ENCODE measurements at regions not wholly inside any gene's neighbourhood (a gene's known extent, or its start where the extent isn't known, plus 50 kb on each side); places are given as distances from the start of the nearest gene placed in this dataset.

DNA sequence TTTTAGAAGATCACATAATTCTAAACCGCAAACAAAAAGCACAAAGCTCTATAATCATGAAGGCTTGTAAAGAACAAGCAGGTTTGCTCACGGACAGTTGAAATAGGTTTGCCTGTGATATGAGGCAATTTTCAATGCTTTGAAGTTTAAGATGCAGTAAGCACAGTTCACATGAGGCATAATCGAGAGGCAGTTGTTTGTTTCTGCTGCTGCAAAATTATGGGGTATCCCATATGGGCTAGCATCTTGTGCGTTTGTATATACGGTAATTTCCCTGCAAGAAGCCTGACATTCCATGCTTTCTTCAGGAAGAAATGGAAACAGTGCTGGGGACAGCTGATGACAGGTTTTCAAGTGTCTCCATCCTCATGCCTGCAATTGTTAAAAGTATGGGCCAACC lies 94.6 kb upstream of the MC3R start:
- H3K27me3 ChIP-seq (ENCODE audit: control insufficient read depth, insufficient read depth, low read length): no peaks in the 10 kb centered on the region
- H3K79me2 ChIP-seq (ENCODE audit: control insufficient read depth, insufficient read depth, low read length): no peaks in the 10 kb centered on the region
- H3K36me3 ChIP-seq (ENCODE audit: control insufficient read depth, insufficient read depth, low read length): no peaks in the 10 kb centered on the region
- H3K4me3 ChIP-seq (replicated peaks in 1 of 4; ENCODE audit: control extremely low read depth in 1 of 4, insufficient read depth in 1 of 4, low read depth in 3 of 4, low read length in 4 of 4): no peak overlapping the region
- H2AFZ ChIP-seq (ENCODE audit: low read length): no peak overlapping the region
- H3K9ac ChIP-seq (ENCODE audit: insufficient read depth, low read length): no peak overlapping the region
- no peak for TF ChIP-seq EZH2 (IDR thresholded peaks at IDR 0.05; ENCODE audit: low read length, missing control alignments)
- TF ChIP-seq, protein P1, sequence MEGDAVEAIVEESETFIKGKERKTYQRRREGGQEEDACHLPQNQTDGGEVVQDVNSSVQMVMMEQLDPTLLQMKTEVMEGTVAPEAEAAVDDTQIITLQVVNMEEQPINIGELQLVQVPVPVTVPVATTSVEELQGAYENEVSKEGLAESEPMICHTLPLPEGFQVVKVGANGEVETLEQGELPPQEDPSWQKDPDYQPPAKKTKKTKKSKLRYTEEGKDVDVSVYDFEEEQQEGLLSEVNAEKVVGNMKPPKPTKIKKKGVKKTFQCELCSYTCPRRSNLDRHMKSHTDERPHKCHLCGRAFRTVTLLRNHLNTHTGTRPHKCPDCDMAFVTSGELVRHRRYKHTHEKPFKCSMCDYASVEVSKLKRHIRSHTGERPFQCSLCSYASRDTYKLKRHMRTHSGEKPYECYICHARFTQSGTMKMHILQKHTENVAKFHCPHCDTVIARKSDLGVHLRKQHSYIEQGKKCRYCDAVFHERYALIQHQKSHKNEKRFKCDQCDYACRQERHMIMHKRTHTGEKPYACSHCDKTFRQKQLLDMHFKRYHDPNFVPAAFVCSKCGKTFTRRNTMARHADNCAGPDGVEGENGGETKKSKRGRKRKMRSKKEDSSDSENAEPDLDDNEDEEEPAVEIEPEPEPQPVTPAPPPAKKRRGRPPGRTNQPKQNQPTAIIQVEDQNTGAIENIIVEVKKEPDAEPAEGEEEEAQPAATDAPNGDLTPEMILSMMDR (conservative IDR thresholded peaks at IDR 0.05 in 1 of 2, IDR thresholded peaks at IDR 0.05 in 1 of 2; ENCODE audit: low read depth in 1 of 2, low read length in 2 of 2): no peak
- DNase-seq (ENCODE audit: low read depth in 2 of 2): no peak
- no peak overlapping the region for H3K27ac ChIP-seq (ENCODE audit: insufficient read depth, low read length)
- no peak overlapping the region for H3K4me2 ChIP-seq (ENCODE audit: extremely low read depth, insufficient read depth, low read length)
- no peaks in the 10 kb centered on the region for H3K9me3 ChIP-seq (ENCODE audit: control insufficient read depth, insufficient read depth, low read depth, low read length)
- no peaks in the 10 kb centered on the region for H4K20me1 ChIP-seq (ENCODE audit: control insufficient read depth, extremely low read depth, insufficient read depth, low read length)
- no peaks in the 10 kb centered on the region for H3K4me1 ChIP-seq (ENCODE audit: control insufficient read depth, extremely low read depth, insufficient read depth, low read length)

DNA sequence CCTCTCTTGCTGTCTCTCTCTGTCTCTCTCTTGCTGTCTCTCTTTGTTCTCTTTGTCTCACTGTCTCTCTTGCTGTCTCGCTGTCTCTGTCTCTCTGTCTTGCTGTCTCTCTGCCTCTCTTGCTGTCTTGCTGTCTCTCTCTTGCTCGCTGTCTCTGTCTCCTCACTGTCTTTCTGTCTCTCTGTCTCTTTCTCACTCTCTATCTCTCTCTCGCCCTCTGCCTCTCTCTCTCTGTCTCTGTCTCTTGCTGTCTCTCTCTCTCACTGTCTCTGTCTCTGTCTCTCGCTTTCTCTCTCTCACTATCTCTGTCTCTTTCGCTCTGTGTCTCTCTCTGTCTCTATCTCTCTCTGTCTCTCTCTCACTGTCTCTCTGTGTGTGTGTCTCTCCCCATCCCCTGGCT lies 92.9 kb upstream of the MC3R start:
- Histone ChIP-seq H3K27ac (ENCODE audit: insufficient read depth, low read length) (no peak overlapping the region), H3K4me1 (ENCODE audit: control insufficient read depth, extremely low read depth, insufficient read depth, low read length) (no peaks in the 10 kb centered on the region), H3K27me3 (ENCODE audit: control insufficient read depth, insufficient read depth, low read length) (no peaks in the 10 kb centered on the region), H3K4me2 (ENCODE audit: extremely low read depth, insufficient read depth, low read length) (no peak overlapping the region), H3K36me3 (ENCODE audit: control insufficient read depth, insufficient read depth, low read length) (no peaks in the 10 kb centered on the region), H4K20me1 (ENCODE audit: control insufficient read depth, extremely low read depth, insufficient read depth, low read length) (no peaks in the 10 kb centered on the region), H3K79me2 (ENCODE audit: control insufficient read depth, insufficient read depth, low read length) (no peaks in the 10 kb centered on the region), H3K9me3 (ENCODE audit: control insufficient read depth, insufficient read depth, low read depth, low read length) (no peaks in the 10 kb centered on the region), H3K4me3 (replicated peaks in 1 of 4; ENCODE audit: control extremely low read depth in 1 of 4, insufficient read depth in 1 of 4, low read depth in 3 of 4, low read length in 4 of 4) (no peak overlapping the region), H2AFZ (ENCODE audit: low read length) (no peak overlapping the region), H3K9ac (ENCODE audit: insufficient read depth, low read length) (no peak overlapping the region)
- TF ChIP-seq, protein P1 (conservative IDR thresholded peaks at IDR 0.05 in 1 of 2, IDR thresholded peaks at IDR 0.05 in 1 of 2; ENCODE audit: low read depth in 1 of 2, low read length in 2 of 2): no peak
- no peak for TF ChIP-seq EZH2 (IDR thresholded peaks at IDR 0.05; ENCODE audit: low read length, missing control alignments)
- DNase-seq (ENCODE audit: low read depth in 2 of 2): no peak

DNA sequence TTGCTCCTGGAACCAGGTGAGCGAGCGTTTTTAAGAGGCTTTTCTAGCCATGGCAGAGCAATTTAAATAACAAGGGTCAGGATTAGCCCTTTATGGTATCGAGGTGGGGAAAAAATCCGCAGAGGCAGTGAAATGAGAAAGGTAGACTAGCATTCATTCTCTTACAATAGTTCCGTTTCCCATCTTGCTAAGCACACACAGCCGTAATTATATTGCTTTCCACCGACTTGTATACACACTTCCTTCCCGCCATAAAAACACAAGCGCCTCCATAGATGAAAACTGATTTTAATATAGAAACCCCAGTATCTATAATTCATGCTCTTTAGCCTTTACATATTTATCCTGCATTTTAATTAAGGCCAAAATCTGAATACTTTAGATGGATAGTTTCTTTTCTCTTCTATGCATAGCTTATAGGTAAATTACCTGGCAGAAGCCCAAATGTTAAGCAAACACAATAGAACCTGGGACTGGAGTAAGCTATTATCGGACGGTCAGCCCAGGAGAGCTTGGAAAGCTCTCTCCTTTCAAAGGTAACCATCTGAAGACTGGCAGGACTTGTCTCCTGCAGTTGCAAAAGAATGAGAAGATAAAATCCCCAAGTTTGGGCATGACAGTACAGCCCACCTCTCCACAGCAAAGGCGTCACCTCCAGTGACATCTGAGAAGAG lies 90.9 kb upstream of the MC3R start:
- no peaks in the 10 kb centered on the region for H4K20me1 ChIP-seq (ENCODE audit: control insufficient read depth, extremely low read depth, insufficient read depth, low read length)
- no peak for TF ChIP-seq EZH2 (IDR thresholded peaks at IDR 0.05; ENCODE audit: low read length, missing control alignments)
- TF ChIP-seq, protein P1 (conservative IDR thresholded peaks at IDR 0.05 in 1 of 2, IDR thresholded peaks at IDR 0.05 in 1 of 2; ENCODE audit: low read depth in 1 of 2, low read length in 2 of 2): no peak
- no peak for DNase-seq (ENCODE audit: low read depth in 2 of 2)
- H3K79me2 ChIP-seq (ENCODE audit: control insufficient read depth, insufficient read depth, low read length): no peaks in the 10 kb centered on the region
- H3K27me3 ChIP-seq (ENCODE audit: control insufficient read depth, insufficient read depth, low read length): no peaks in the 10 kb centered on the region
- no peak overlapping the region for H3K27ac ChIP-seq (ENCODE audit: insufficient read depth, low read length)
- H3K9ac ChIP-seq (ENCODE audit: insufficient read depth, low read length): no peak overlapping the region
- H3K4me2 ChIP-seq (ENCODE audit: extremely low read depth, insufficient read depth, low read length): no peak overlapping the region
- no peaks in the 10 kb centered on the region for H3K4me1 ChIP-seq (ENCODE audit: control insufficient read depth, extremely low read depth, insufficient read depth, low read length)
- H2AFZ ChIP-seq (ENCODE audit: low read length): no peak overlapping the region
- no peaks in the 10 kb centered on the region for H3K36me3 ChIP-seq (ENCODE audit: control insufficient read depth, insufficient read depth, low read length)
- H3K9me3 ChIP-seq (ENCODE audit: control insufficient read depth, insufficient read depth, low read depth, low read length): no peaks in the 10 kb centered on the region
- no peak overlapping the region for H3K4me3 ChIP-seq (replicated peaks in 1 of 4; ENCODE audit: control extremely low read depth in 1 of 4, insufficient read depth in 1 of 4, low read depth in 3 of 4, low read length in 4 of 4)
